G401.6 (cell line): ENCODE measurements at regions not wholly inside any gene's neighbourhood (a gene's known extent, or its start where the extent isn't known, plus 50 kb on each side); places are given as distances from the start of the nearest gene placed in this dataset.
"Not testable (repeated sequence)": the region's sequence is repeated elsewhere in the genome, so short reads cannot be mapped to it uniquely, and the experiment has no call there.

Source experiments
- FAIRE-seq: peaks from 2 replicates; lab custom pipeline; 2012; peaks lifted over from hg19 to GRCh38; lab: Jason Lieb, UNC

DNA sequence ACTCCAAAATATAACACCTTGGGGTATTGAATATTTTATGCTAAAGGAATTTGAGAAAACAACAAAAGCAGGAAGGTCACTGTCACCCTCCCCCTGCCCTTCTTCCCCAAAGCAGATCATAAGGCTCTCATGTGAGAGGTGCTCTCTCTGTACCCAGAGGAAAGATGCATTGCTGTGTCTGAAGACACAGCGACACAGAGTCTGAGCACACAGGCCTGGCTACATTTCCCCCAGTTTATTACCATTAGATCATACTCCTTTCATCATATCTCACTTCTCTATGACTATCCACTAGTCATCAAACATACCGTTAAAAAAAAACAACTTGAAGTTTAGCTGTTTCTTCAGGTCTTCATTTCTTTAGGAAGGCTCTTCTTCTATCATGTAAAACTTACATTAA lies 127.1 kb downstream of the PPIAL4G start:
- FAIRE-seq = no peak

DNA sequence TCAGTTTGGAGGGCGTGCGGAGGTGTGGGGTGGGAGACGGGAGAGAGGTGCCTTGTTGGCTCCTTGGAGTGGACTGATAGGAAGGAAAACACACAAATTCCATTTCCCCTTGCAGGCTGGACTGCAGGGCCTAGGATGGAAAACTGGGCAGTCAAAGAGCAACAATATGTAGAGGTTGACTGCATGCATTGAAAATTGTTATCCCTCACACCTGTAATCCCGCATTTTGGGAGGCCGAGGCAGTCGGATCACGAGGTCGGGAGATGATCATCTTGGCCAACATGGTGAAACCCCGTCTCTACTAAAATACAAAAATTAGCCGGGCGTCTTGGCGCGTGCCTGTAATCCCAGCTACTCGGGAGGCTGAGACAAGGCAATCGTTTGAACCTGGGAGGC lies 128.2 kb downstream of the PPIAL4G start:
- FAIRE-seq = no peak

DNA sequence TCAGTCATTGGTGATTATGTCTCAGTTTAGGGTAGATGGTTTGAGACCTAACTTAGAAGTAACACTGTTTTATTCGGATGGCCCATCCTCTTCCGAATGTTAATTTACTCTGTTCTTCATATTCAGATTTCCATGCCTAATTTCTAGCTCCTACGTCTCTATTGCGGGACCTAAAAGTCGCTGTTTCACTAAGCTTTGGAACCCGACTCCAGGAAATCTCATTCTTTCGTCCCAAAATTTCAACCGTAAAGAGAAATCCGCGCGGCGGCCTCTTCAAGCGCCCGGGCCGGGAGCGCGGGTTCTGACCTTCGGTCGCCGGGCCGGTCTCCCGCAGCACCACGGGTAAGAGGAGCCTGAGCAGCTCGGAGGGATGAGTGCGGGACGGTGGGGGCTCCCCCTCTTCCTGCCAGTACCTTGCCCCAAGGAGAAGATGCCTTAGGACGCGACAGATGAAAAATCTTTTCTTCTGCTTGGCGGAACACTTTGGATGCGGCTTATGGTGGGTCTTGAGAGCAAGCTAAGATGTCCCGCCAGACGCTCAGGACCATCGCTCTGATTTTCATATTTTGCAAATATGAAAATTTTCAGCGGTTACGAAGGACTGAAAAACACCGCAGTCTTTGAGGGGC lies 128.7 kb downstream of the PPIAL4G start:
- FAIRE-seq = no peak

GRCh38 chr1:148353461-148354283 lies 129.4 kb downstream of the PPIAL4G start:
- peak; percentile 92 for FAIRE-seq

- no peak for FAIRE-seq
Observed at GRCh38 chr1:148352470-148353053, 130.5 kb downstream of the PPIAL4G start.

DNA sequence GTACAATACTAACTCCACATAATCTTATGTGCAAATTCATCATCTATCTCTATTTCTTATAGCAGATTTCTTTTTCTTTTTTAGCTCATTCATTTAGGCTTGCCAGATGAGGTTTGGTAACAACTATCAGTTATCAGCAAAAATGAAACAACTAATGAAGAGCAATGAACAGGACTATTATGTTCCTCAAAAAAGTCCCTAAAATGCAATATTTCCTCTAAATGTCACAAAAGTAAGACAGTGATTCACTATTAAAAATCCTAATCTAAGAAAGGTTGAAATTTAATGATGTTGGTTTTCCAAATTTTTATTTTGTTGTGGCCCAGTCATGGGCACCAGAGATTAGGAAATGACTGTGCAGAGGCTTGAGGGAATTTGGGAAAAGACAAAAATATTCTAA lies 135.3 kb downstream of the PPIAL4G start:
- FAIRE-seq = no peak

- peak; percentile 25 for FAIRE-seq
Observed at GRCh38 chr1:148345659-148346151, 137.4 kb downstream of the PPIAL4G start.

- FAIRE-seq = not testable (repeated sequence)
Observed at GRCh38 chr1:148344651-148345050, 138.5 kb downstream of the PPIAL4G start.

DNA sequence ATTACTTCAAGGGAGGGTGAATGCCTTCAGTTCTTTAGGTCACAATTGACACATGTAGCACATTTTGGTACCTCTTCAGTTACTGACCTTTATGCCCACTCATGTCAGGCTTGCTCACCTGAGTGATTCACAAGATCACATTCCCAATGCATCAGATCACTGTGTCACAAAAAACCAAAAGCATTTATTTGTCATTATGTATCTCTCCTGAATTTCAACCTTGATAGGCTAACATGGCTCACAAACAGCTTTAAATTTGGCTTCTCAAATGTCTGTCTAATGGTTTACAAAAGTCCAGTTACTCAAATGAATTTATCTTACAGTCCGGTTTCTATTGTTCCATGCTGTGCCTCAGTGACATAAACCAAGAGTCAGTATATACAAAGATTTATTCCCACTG lies 141.4 kb downstream of the PPIAL4G start:
- FAIRE-seq = not testable (repeated sequence)

- not testable (repeated sequence) for FAIRE-seq
Observed at GRCh38 chr1:148336121-148336918, 146.8 kb downstream of the PPIAL4G start.

- peak; percentile 89 for FAIRE-seq
Observed at GRCh38 chr1:148334339-148335130, 148.6 kb downstream of the PPIAL4G start.

DNA sequence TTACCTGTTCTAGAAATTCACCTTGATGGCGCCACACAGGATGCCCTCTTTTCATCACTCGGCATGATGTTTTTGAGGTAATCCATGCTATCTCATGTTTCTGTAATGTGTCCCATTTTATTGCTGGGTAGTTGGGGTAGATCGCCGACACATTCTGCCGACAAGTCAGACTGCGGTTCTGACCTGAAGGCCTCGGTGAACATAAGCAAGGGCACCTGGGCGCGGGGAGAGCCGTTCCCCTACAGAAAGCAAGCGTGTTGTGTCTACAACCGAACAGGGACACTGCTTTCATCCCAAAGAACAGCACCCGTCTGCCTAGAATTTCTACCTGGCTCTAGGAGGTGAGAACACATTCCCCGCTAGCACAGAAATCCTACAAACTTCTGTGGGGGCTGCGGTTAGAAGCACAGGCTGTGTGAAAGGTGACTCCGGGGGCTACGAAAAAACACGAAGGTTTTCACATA lies 149.2 kb downstream of the PPIAL4G start:
- no peak for FAIRE-seq

- FAIRE-seq = no peak
Observed at GRCh38 chr1:148328884-148329283, 154.2 kb downstream of the PPIAL4G start.

GRCh38 chr1:148325031-148325430 lies 158.1 kb downstream of the PPIAL4G start:
- FAIRE-seq = not testable (repeated sequence)

GRCh38 chr1:148324465-148324864 lies 158.6 kb downstream of the PPIAL4G start:
- FAIRE-seq = not testable (repeated sequence)

GRCh38 chr1:148320079-148320478 lies 163.0 kb downstream of the PPIAL4G start:
- FAIRE-seq = not testable (repeated sequence)

GRCh38 chr1:148318904-148319242 lies 164.2 kb downstream of the PPIAL4G start:
- FAIRE-seq = no peak

DNA sequence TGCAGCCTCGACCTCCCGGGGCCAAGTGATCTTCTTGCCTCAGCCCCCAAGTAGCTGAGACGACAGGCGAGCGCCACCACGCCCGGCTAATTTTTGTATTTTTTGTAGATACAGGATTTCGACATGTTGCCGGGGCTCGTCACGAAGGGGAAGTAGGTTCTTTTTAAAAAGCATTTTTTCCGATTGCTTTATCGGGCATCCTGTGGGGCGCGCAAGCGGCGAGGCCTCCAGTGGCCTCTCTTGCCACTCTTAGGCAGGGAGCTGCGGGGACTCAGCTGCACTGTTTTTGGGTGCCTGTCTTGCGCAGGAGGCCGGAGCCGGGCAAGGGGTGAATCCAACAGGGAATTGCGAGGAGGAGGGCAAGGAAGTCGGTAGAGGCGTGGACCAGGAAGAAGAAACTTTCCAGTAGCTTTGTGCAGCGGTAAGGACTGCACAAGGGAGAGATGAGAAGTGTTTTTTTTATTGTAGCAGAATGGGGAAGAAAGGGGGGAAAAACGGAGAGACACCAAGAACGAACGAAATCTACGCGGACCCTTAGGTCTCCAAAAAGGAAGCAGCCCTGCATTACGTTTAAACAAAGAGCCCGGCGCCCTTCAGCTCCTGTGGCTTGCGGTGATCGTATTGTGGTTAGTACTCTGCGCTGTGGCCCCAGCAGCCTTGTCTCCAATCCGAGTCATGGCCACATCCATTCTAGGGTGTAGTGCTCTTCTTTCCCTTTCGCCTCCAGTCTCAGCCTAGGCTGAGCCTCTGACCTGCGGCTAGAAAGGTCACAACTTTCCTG lies 164.8 kb downstream of the PPIAL4G start:
- no peak for FAIRE-seq

DNA sequence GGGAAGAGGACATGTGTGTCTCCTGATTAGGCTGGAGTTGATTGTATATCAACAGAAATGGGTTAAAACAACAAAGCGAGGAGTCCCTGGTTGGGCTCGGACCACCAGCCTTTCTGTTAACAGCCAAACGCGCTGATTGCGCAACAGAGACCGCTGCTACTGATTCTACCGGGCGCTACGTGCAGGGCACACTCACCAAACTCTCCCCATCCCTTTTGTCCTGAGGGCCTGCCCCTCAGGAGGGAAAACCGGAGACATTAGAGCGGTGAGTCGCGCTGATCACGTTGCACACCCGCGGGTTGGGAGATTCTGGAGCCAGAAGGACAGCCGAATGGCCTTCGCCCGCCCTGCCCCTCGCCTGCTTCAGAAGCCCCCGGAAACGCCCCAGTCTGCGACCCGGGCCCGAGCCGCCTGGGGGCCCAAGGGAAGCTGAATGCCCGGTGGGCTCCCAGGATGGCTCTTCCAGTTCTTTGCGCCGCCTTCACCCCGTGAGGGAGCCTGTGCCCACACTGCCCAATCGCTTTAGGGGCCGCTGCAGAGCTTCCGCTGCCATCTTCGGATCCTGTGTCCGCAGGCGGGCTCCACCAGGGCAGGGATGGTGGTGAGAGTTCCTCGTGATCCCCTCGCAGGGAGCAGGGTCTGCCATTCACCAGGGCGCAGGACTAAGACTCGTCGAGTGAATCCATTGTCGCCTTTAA lies 165.4 kb upstream of the NBPF11 start:
- FAIRE-seq = no peak
